Keratinocyte (primary cell): ENCODE measurements at regions not wholly inside any gene's neighbourhood (a gene's known extent, or its start where the extent isn't known, plus 50 kb on each side); places are given as distances from the start of the nearest gene placed in this dataset.

ENCODE experiments used
- CTCF ChIP-seq, 3 experiments: IDR thresholded peaks in 1 of 3; conservative IDR thresholded peaks in 1 of 3; optimal IDR thresholded peaks in 1 of 3; 2 replicates in 2 of 3; 3 replicates in 1 of 3; pipeline versions ENCODE3 to v1.5.1; 2011; ENCODE audit warnings: low read length in 3 of 3, mild to moderate bottlenecking in 3 of 3, moderate library complexity in 2 of 3, control low read depth in 1 of 3, inconsistent platforms in 1 of 3; ENCODE audit not compliant: insufficient read depth in 2 of 3; ENCODE audit errors: extremely low read depth in 1 of 3
- EZH2 ChIP-seq: IDR thresholded peaks from one replicate; pipeline ENCODE4 v1.6.1; 2012; ENCODE audit warnings: inconsistent platforms, mild to moderate bottlenecking, low read length, moderate library complexity

- TF ChIP-seq CTCF (optimal IDR thresholded peaks at IDR 0.05 in 1 of 3, IDR thresholded peaks at IDR 0.05 in 1 of 3, conservative IDR thresholded peaks at IDR 0.05 in 1 of 3; ENCODE audit: extremely low read depth in 1 of 3, insufficient read depth in 2 of 3, low read length in 3 of 3): no peak
- TF ChIP-seq EZH2: no peak
Observed at GRCh38 chr10:131500892-131501291, 189.4 kb upstream of the TCERG1L start.
